ENCODE measurements at regions not wholly inside any gene's neighbourhood (a gene's known extent, or its start where the extent isn't known, plus 50 kb on each side); places are given as distances from the start of the nearest gene placed in this dataset.

- Histone ChIP-seq H3K27ac (no peak overlapping the region), H3K27me3 (peaks cover 0 to 2% (median 0%) of the 10 kb centered on the region in 9 donors), H3K4me1 (no peaks in the 10 kb centered on the region), H3K4me3 (no peak overlapping the region), H3K9me3 (no peaks in the 10 kb centered on the region), H3K36me3 (no peaks in the 10 kb centered on the region)
- intact Hi-C loops (cut with DNase I) = loop anchor here in 2 of 10 donors (5.0 kb wide), 2 partner anchors 627 to 632 kb away; no protein-coding TSS in a partner anchor
- no peak for TF ChIP-seq POLR2A (IDR thresholded peaks at IDR 0.05)
- TF ChIP-seq CTCF (IDR thresholded peaks at IDR 0.05) = peak; percentile 9 to 57 (median 38)
- ATAC-seq (no peak), DNase-seq (no peak)
- 41 to 43% (median 43%) methylated on average over 3 of the region's 3 CpGs for WGBS, 4 donors
Observed at GRCh38 chr7:124155432-124156022, 122.7 kb upstream of the TMEM229A start.

- Histone ChIP-seq H3K4me3 (no peak overlapping the region), H3K9me3 (no peaks in the 10 kb centered on the region), H3K27me3 (no peaks in the 10 kb centered on the region), H3K4me1 (no peaks in the 10 kb centered on the region), H3K36me3 (no peaks in the 10 kb centered on the region), H3K27ac (no peak overlapping the region)
- 65 to 82% (median 75%) methylated on average over 1 of the region's 1 CpG for WGBS, 4 donors
- DNase-seq (no peak), ATAC-seq (peak in 2 of 4 donors; percentile 36 to 52)
- TF ChIP-seq POLR2A (IDR thresholded peaks at IDR 0.05) (no peak), CTCF (IDR thresholded peaks at IDR 0.05) (peak in 5 of 12 donors; percentile 12 to 37 (median 30))
- intact Hi-C loops (cut with DNase I) = loop anchor here in 2 of 10 donors (5.0 kb wide), 1 partner anchor 634 kb away; no protein-coding TSS in a partner anchor
Observed at GRCh38 chr7:124152859-124153692, 120.2 kb upstream of the TMEM229A start.

GRCh38 chr7:124137664-124138063, 104.8 kb upstream of the TMEM229A start:
- TF ChIP-seq CTCF (IDR thresholded peaks at IDR 0.05) (no peak), POLR2A (IDR thresholded peaks at IDR 0.05) (no peak)
- ATAC-seq (no peak), DNase-seq (no peak)
- WGBS, 4 donors = 76 to 84% (median 79%) methylated on average over 1 of the region's 1 CpG
- H3K4me1 ChIP-seq = no peaks in the 10 kb centered on the region
- no peaks in the 10 kb centered on the region for H3K36me3 ChIP-seq
- H3K27me3 ChIP-seq = no peaks in the 10 kb centered on the region
- no peak overlapping the region for H3K4me3 ChIP-seq
- no peak overlapping the region for H3K27ac ChIP-seq
- intact Hi-C loops (cut with DNase I) = no loop called here
- peaks cover 0 to 30% (median 6%) of the 10 kb centered on the region in 12 donors for H3K9me3 ChIP-seq

GRCh38 chr7:124124201-124124600, 91.3 kb upstream of the TMEM229A start:
- H3K4me3 ChIP-seq = no peak overlapping the region
- H3K9me3 ChIP-seq = no peaks in the 10 kb centered on the region
- H3K27ac ChIP-seq = no peak overlapping the region
- no peaks in the 10 kb centered on the region for H3K27me3 ChIP-seq
- DNase-seq (no peak), ATAC-seq (no peak)
- H3K4me1 ChIP-seq = no peaks in the 10 kb centered on the region
- intact Hi-C loops (cut with DNase I) = no loop called here
- no peaks in the 10 kb centered on the region for H3K36me3 ChIP-seq
- 68 to 77% (median 70%) methylated on average over 1 of the region's 1 CpG for WGBS, 4 donors
- TF ChIP-seq CTCF (IDR thresholded peaks at IDR 0.05) (no peak), POLR2A (IDR thresholded peaks at IDR 0.05) (no peak)
